H9 (cell line): ENCODE measurements at regions not wholly inside any gene's neighbourhood (a gene's known extent, or its start where the extent isn't known, plus 50 kb on each side); places are given as distances from the start of the nearest gene placed in this dataset.

ENCODE experiments used
- DNase-seq: peaks from one replicate; pipeline ENCODE4 v3.0.0-alpha.2; 2017
- H2AFZ ChIP-seq: one replicate; pipeline ENCODE4 v1.6.1; 2013; ENCODE audit warnings: mild to moderate bottlenecking, low read length, control low read depth, moderate library complexity
- H2AK5ac ChIP-seq: 2 replicates; pipeline ENCODE4 v1.6.1; 2013; ENCODE audit warnings: low read length, control low read depth, mixed read lengths; ENCODE audit not compliant: insufficient read length
- H2BK120ac ChIP-seq: one replicate; pipeline ENCODE4 v1.6.1; 2013; ENCODE audit warnings: low read depth, mild to moderate bottlenecking, low read length, control low read depth, inconsistent platforms; ENCODE audit not compliant: poor library complexity, severe bottlenecking
- H2BK12ac ChIP-seq: 2 replicates; pipeline ENCODE4 v1.6.1; 2013; ENCODE audit warnings: low read length, control low read depth, mixed read lengths, low read depth; ENCODE audit not compliant: insufficient read length
- H2BK15ac ChIP-seq: 2 replicates; pipeline ENCODE4 v1.6.1; 2013; ENCODE audit warnings: low read depth, low read length, control low read depth
- H2BK20ac ChIP-seq: one replicate; pipeline ENCODE4 v1.6.1; 2013; ENCODE audit warnings: low read depth, mild to moderate bottlenecking, low read length, control low read depth, inconsistent platforms; ENCODE audit not compliant: poor library complexity, severe bottlenecking
- H2BK5ac ChIP-seq: 2 replicates; pipeline ENCODE4 v1.6.1; 2013; ENCODE audit warnings: low read length, control low read depth, mixed read lengths; ENCODE audit not compliant: insufficient read length
- H3K14ac ChIP-seq: 2 replicates; pipeline ENCODE4 v1.6.1; 2013; ENCODE audit warnings: low read length, control low read depth; ENCODE audit not compliant: insufficient read depth
- H3K18ac ChIP-seq: 2 replicates; pipeline ENCODE4 v1.6.1; 2013; ENCODE audit warnings: low read depth, mild to moderate bottlenecking, mixed read lengths, low read length, control low read depth; ENCODE audit not compliant: insufficient read length
- H3K23ac ChIP-seq: 2 replicates; pipeline ENCODE4 v1.6.1; 2013; ENCODE audit warnings: low read length, control low read depth, mixed read lengths, low read depth; ENCODE audit not compliant: insufficient read length
- H3K23me2 ChIP-seq: 2 replicates; pipeline ENCODE4 v1.6.1; 2013; ENCODE audit warnings: low read depth, mild to moderate bottlenecking, mixed read lengths, low read length, control low read depth; ENCODE audit not compliant: insufficient read length, poor library complexity, severe bottlenecking
- H3K27ac ChIP-seq: 2 replicates; pipeline ENCODE4 v1.5.1; 2013; ENCODE audit warnings: low read length, control low read depth, mixed read lengths, low read depth; ENCODE audit not compliant: insufficient read length
- H3K27me3 ChIP-seq: 2 replicates; pipeline ENCODE4 v1.6.1; 2013; ENCODE audit warnings: low read length, control low read depth, inconsistent platforms; ENCODE audit not compliant: insufficient read depth
- H3K4ac ChIP-seq: 2 replicates; pipeline ENCODE4 v1.6.1; 2013; ENCODE audit warnings: low read depth, mild to moderate bottlenecking, control low read depth, inconsistent platforms, low read length, moderate library complexity
- H3K4me1 ChIP-seq: 2 replicates; pipeline ENCODE4 v1.6.1; 2013; ENCODE audit warnings: low read length, control low read depth, inconsistent platforms; ENCODE audit not compliant: insufficient read depth
- H3K4me2 ChIP-seq: 2 replicates; pipeline ENCODE4 v1.6.1; 2013; ENCODE audit warnings: low read length, control low read depth, mixed read lengths; ENCODE audit not compliant: insufficient read length, insufficient read depth
- H3K56ac ChIP-seq: 2 replicates; pipeline ENCODE4 v1.6.1; 2013; ENCODE audit warnings: low read depth, mild to moderate bottlenecking, mixed read lengths, low read length, control low read depth; ENCODE audit not compliant: insufficient read length
- H3K79me1 ChIP-seq: 2 replicates; pipeline ENCODE4 v1.6.1; 2013; ENCODE audit warnings: low read depth, mild to moderate bottlenecking, moderate library complexity, low read length, control low read depth, inconsistent platforms; ENCODE audit not compliant: insufficient read depth, poor library complexity, severe bottlenecking
- H3K79me2 ChIP-seq: 2 replicates; pipeline ENCODE4 v1.6.1; 2013; ENCODE audit warnings: low read length, control low read depth, inconsistent platforms; ENCODE audit not compliant: insufficient read depth
- H3K9ac ChIP-seq: 2 replicates; pipeline ENCODE4 v1.6.1; 2013; ENCODE audit warnings: low read length, control low read depth, mixed read lengths; ENCODE audit not compliant: insufficient read length; ENCODE audit errors: extremely low read depth
- H3K9me3 ChIP-seq: one replicate; pipeline ENCODE4 v1.6.1; 2013; ENCODE audit warnings: low read depth, low read length, inconsistent platforms; ENCODE audit not compliant: control insufficient read depth
- H3T11ph ChIP-seq: one replicate; pipeline ENCODE4 v1.6.1; 2013; ENCODE audit warnings: mild to moderate bottlenecking, low read length, control low read depth, inconsistent platforms
- H4K20me1 ChIP-seq: one replicate; pipeline ENCODE4 v1.6.1; 2013; ENCODE audit not compliant: control insufficient read depth, insufficient read length, insufficient read depth
- H4K5ac ChIP-seq: 2 replicates; pipeline ENCODE4 v1.6.1; 2013; ENCODE audit warnings: low read depth, mild to moderate bottlenecking, mixed read lengths, low read length, control low read depth; ENCODE audit not compliant: insufficient read length
- H4K8ac ChIP-seq: replicated peaks from 2 replicates; pipeline ENCODE4 v1.6.1; 2013; ENCODE audit warnings: low read length, control low read depth, mixed read lengths, low read depth; ENCODE audit not compliant: insufficient read length
- H4K91ac ChIP-seq: 2 replicates; pipeline ENCODE4 v1.6.1; 2013; ENCODE audit warnings: low read depth, mild to moderate bottlenecking, moderate library complexity, mixed read lengths, low read length, control low read depth; ENCODE audit not compliant: insufficient read length
- H3K27ac Mint-ChIP-seq, 3 experiments: 2 replicates in 2 of 3; 3 replicates in 1 of 3; pipeline ENCODE4 v1.8.0; 2020 to 2021; ENCODE audit warnings: mixed read lengths in 3 of 3, mild to moderate bottlenecking in 1 of 3, moderate library complexity in 1 of 3
- H3K27me3 Mint-ChIP-seq: 2 replicates; pipeline ENCODE4 v1.8.0; 2021; ENCODE audit warnings: low read depth, mild to moderate bottlenecking, moderate library complexity, mixed read lengths
- H3K36me3 Mint-ChIP-seq, 3 experiments: 2 replicates in 2 of 3; 3 replicates in 1 of 3; pipeline ENCODE4 v1.8.0; 2020 to 2021; ENCODE audit warnings: low read depth in 3 of 3, mixed read lengths in 3 of 3; ENCODE audit not compliant: insufficient read depth in 1 of 3
- H3K4me1 Mint-ChIP-seq, 2 experiments: 2 replicates each; pipeline ENCODE4 v1.8.0; 2020; ENCODE audit warnings: mixed read lengths in 2 of 2
- H3K4me3 Mint-ChIP-seq, 2 experiments: 2 replicates in 1 of 2; 3 replicates in 1 of 2; pipeline ENCODE4 v1.8.0; 2020 to 2021; ENCODE audit warnings: mild to moderate bottlenecking in 2 of 2, mixed read lengths in 2 of 2, moderate library complexity in 1 of 2
- H3K9me3 Mint-ChIP-seq, 2 experiments: 2 replicates in 1 of 2; 3 replicates in 1 of 2; pipeline ENCODE4 v1.8.0; 2020; ENCODE audit warnings: mild to moderate bottlenecking in 2 of 2, mixed read lengths in 2 of 2, moderate library complexity in 1 of 2
- WGBS: extraction: QIAGEN DNeasy Blood & Tissue Kit; methylation state at CpG from one replicate; pipeline ENCODE4 v1.1.7; 2013; ENCODE audit warnings: missing lambda C conversion rate, low lambda C conversion rate, mixed read lengths; ENCODE audit not compliant: insufficient read length; ENCODE audit errors: extremely low coverage; 5-methylcytosine and 5-hydroxymethylcytosine counted together
- TF ChIP-seq, protein P1 (sequence below): fragments of 200-600 bp; sonication (generic); conservative IDR thresholded peaks from 3 replicates; pipeline ENCODE4 v1.8.0; 2021; ENCODE audit warnings: antibody characterized with exemption, mild to moderate bottlenecking

DNA sequence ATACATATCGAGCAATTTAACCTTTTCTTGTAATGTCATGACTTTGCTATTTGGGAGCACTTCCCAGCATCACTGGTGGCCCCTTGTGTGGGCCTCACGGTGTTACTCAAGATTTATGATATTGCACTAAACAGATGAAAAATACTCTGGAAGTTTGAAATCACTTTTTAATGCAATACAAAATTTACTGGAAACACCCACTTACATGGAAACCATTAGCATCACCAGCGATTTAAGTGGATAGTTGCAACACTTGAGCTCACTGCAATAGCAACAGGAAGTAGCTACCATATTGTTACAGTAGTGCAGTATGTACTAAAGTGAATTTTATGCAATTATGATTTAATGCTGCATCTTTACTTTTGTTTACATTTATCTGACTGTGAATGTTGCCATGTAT, 184.4 kb downstream of the MDFIC start:
- Mint-ChIP-seq H3K9me3 (no peaks in the 10 kb centered on the region), H3K36me3 (no peaks in the 10 kb centered on the region), H3K4me1 (no peaks in the 10 kb centered on the region), H3K27ac (no peak overlapping the region), H3K27me3 (no peaks in the 10 kb centered on the region), H3K4me3 (no peak overlapping the region)
- Histone ChIP-seq H2BK20ac (no peak overlapping the region), H3K23ac (no peak overlapping the region), H4K20me1 (no peaks in the 10 kb centered on the region), H3K9me3 (no peaks in the 10 kb centered on the region), H2BK5ac (no peak overlapping the region), H4K8ac (no peak overlapping the region), H2AFZ (no peak overlapping the region), H3K23me2 (no peaks in the 10 kb centered on the region), H3T11ph (no peak overlapping the region), H3K79me2 (no peaks in the 10 kb centered on the region), H4K5ac (no peak overlapping the region), H3K27ac (no peak overlapping the region), H4K91ac (no peak overlapping the region), H2BK12ac (no peak overlapping the region), H3K14ac (no peak overlapping the region), H3K18ac (no peak overlapping the region), H2BK120ac (no peak overlapping the region), H3K4me2 (no peak overlapping the region), H3K4ac (no peak overlapping the region), H2AK5ac (no peak overlapping the region), H3K9ac (no peak overlapping the region), H3K27me3 (no peaks in the 10 kb centered on the region), H3K56ac (no peak overlapping the region), H2BK15ac (no peak overlapping the region), H3K4me1 (no peaks in the 10 kb centered on the region), H3K79me1 (no peaks in the 10 kb centered on the region)
- TF ChIP-seq, protein P1, sequence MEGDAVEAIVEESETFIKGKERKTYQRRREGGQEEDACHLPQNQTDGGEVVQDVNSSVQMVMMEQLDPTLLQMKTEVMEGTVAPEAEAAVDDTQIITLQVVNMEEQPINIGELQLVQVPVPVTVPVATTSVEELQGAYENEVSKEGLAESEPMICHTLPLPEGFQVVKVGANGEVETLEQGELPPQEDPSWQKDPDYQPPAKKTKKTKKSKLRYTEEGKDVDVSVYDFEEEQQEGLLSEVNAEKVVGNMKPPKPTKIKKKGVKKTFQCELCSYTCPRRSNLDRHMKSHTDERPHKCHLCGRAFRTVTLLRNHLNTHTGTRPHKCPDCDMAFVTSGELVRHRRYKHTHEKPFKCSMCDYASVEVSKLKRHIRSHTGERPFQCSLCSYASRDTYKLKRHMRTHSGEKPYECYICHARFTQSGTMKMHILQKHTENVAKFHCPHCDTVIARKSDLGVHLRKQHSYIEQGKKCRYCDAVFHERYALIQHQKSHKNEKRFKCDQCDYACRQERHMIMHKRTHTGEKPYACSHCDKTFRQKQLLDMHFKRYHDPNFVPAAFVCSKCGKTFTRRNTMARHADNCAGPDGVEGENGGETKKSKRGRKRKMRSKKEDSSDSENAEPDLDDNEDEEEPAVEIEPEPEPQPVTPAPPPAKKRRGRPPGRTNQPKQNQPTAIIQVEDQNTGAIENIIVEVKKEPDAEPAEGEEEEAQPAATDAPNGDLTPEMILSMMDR: no peak
- DNase-seq: no peak
- no CpG with 5 or more reads among the region's 3 CpGs for WGBS
